Lower leg skin (tissue), 4 donors: ENCODE measurements at regions not wholly inside any gene's neighbourhood (a gene's known extent, or its start where the extent isn't known, plus 50 kb on each side); places are given as distances from the start of the nearest gene placed in this dataset.
A peak's percentile ranks its signal among the peaks of the same experiment; 100 is the strongest.

Source experiments
- DNase-seq, 2 donors: peaks; one replicate each; pipeline ENCODE4 v3.0.0-alpha.2; 2019; ENCODE audit warnings: low spot score in 2 of 2
- H3K4me3 ChIP-seq: fragments of 200-600 bp; sonication (generic); 2 replicates; pipeline ENCODE4 v1.5.1; 2017; ENCODE audit warnings: mild to moderate bottlenecking, low read depth; ENCODE audit not compliant: poor library complexity, severe bottlenecking
- POLR2A ChIP-seq, 2 donors: fragments of 450-650 bp; IDR thresholded peaks; one replicate each; pipeline ENCODE4 v1.6.1; 2016 to 2017; ENCODE audit warnings: antibody characterized with exemption in 2 of 2, mild to moderate bottlenecking in 1 of 2, moderate library complexity in 1 of 2
- WGBS, 2 donors: methylation state at CpG; one replicate each; pipeline ENCODE4 v1.1.5; 2018; 5-methylcytosine and 5-hydroxymethylcytosine counted together
- intact Hi-C: fragments of 100-400 bp; cut with DNase I; formaldehyde crosslinking; loops from one replicate; pipeline ENCODE4 v1.15.0; 2023; ENCODE audit warnings: low total_unique reads
- TF ChIP-seq, protein P1 (sequence below), 3 donors: fragments of 450-650 bp; IDR thresholded peaks; one replicate each; pipeline ENCODE4 v1.5.1; 2016; ENCODE audit warnings: antibody characterized with exemption in 3 of 3, mild to moderate bottlenecking in 3 of 3, moderate library complexity in 2 of 3

DNA sequence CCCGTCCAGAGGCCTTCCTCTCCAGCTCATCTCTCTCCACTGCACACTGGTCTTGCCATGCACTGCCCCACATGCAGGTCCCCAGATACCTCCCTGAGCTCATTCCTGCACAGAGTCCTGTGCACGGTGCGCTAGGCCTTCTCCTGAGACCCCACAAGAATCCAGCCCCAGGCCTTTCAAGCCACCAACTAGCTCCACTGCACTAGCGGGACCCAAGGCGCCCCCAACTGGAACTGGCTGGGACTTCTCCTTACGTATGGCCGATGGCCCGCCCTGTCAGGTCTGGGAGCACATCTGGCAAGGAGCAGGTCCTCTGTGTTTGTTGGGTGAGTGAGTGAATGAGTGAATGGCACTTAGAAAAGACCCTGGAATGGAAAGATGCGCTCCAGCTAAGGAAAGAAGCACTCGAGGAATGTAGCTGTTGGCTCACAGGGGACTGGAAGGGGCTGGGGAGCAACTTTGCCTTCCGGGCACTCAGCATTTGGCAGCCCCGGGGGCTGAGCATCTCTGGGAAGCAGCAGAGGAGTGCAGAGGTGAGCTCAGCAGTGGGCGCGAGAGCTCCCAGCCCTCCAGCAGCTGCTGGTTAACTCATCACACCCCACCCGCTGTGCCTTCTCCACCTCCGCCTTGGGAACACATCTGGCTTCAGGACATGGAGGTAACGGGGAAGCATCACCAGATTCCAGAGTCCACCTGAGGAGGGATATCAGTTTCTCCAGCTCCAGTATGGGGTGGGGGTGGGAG is 223.1 kb downstream of the GLI2 start:
- TF ChIP-seq, protein P1, sequence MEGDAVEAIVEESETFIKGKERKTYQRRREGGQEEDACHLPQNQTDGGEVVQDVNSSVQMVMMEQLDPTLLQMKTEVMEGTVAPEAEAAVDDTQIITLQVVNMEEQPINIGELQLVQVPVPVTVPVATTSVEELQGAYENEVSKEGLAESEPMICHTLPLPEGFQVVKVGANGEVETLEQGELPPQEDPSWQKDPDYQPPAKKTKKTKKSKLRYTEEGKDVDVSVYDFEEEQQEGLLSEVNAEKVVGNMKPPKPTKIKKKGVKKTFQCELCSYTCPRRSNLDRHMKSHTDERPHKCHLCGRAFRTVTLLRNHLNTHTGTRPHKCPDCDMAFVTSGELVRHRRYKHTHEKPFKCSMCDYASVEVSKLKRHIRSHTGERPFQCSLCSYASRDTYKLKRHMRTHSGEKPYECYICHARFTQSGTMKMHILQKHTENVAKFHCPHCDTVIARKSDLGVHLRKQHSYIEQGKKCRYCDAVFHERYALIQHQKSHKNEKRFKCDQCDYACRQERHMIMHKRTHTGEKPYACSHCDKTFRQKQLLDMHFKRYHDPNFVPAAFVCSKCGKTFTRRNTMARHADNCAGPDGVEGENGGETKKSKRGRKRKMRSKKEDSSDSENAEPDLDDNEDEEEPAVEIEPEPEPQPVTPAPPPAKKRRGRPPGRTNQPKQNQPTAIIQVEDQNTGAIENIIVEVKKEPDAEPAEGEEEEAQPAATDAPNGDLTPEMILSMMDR (IDR thresholded peaks at IDR 0.05): no peak
- TF ChIP-seq POLR2A (IDR thresholded peaks at IDR 0.05): no peak
- no peak for DNase-seq
- H3K4me3 ChIP-seq: no peak overlapping the region
- intact Hi-C loops: no loop called here
- 74 to 76% methylated on average over 16 of the region's 17 CpGs for WGBS, 2 donors

DNA sequence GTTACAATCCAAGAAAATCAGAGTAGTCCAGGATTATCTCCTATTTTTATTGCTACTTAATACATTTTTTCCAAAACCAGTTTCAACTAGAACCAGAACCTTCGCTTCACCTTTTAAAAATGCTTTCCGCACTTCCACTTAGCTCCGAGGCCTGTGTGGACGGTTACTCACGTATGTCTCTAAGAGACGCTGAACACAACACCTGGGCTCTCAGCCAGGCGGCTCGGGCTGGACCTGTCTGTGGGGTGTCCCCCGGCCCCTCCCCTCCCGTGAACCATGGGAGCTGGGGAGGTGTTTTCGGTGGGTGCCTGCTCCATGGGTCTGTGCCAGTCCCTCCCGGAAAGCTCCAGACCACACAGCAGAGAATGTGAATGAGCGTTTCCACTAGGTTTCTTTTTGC is 223.8 kb downstream of the GLI2 start:
- no peak overlapping the region for H3K4me3 ChIP-seq
- WGBS, 2 donors: 52 to 63% methylated on average over 13 of the region's 13 CpGs
- TF ChIP-seq, protein P1 (IDR thresholded peaks at IDR 0.05): no peak
- no peak for TF ChIP-seq POLR2A (IDR thresholded peaks at IDR 0.05)
- intact Hi-C loops: no loop called here
- DNase-seq: peak in 1 of 2 donors; percentile 29

DNA sequence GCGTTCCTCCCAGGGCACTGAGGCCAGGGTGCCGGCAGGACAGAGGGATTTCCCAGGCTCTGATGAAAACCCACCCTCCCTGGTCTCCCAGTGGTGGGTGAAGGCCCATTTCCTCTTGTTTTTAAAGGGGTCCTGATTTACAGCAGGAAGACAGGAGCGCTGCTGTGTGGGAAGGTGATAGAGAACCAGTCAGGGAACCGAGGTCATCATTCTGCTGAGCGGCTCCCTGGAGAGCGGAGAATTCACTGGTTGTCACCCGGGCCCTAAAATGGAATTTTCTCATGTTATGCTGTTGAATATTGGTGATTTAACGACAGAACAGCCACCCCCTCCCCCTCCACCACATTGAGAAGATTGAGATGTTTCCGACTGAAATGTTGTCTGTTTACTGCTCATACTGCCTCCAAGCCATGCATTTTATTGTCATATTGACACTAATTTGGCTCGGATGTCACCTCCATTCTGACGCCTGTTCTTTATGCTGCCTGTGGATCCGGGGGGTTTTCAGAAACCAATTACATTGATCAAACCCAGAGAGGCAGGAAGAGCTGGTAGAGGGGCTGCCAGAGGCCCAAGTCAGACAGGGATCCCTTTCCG is 225.2 kb downstream of the GLI2 start:
- H3K4me3 ChIP-seq: no peak overlapping the region
- TF ChIP-seq POLR2A (IDR thresholded peaks at IDR 0.05): no peak
- TF ChIP-seq, protein P1 (IDR thresholded peaks at IDR 0.05): no peak
- intact Hi-C loops: no loop called here
- WGBS, 2 donors: 82 to 85% methylated on average over 13 of the region's 13 CpGs
- no peak for DNase-seq

DNA sequence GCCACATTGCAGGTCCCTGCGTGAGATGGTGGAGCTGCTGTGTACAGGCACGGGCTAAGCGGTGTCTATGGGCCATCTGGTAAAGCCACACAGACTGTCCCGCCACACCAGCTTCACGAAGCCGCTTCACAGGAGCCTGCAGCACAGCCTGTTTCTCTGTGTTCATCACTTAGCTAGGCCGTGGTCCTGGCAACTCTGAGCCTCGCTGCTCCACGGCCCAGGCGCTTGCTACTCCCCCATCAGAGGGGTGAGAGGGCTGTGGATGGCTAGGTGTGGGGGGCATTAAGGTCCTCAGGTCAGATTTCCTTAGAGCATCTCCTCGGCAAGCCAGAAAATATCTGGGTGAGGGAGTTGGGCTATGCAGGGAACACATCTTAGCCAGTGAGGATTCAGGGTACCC is 225.7 kb downstream of the GLI2 start:
- WGBS, 2 donors: 69 to 70% methylated on average over 9 to 11 of the region's 11 CpGs
- DNase-seq: no peak
- no peak overlapping the region for H3K4me3 ChIP-seq
- TF ChIP-seq POLR2A (IDR thresholded peaks at IDR 0.05): no peak
- intact Hi-C loops: no loop called here

DNA sequence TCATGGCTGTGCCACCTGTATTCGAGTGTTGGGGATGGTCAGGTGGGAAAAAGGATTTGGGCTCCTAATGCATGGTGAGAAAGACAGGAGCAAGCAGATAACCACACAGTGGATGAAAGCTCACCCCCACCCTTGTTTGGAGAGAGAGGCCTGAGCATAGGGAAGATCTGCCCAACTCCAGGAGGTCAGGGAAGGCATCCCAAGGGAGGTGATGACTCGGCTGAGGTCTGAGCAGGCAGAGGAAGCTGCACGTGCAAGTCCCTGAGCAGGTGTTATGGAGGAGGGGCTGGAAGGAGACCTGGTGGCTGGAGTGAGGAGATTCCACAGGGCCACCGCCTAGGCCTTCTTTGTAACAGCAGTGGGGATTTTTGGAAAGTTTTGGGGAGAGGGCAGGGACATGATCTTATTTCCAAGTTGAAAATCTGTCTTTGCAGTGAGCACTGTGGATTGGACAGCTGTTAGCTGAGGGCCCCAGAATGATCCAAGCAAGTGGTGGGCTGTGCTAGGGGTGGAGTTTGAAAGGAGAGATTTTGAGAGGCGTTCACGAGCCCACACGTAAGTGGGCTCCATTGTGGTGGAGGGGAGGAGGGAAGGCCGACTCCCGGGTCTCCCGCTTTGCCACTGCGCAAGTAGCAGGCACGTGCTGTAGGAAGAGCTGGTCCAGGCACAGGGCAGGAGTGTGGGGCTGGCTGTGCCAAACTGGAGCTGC is 228.5 kb downstream of the GLI2 start:
- intact Hi-C loops: no loop called here
- no peak for DNase-seq
- 84% methylated on average over 12 of the region's 12 CpGs for WGBS, 2 donors
- TF ChIP-seq, protein P1 (IDR thresholded peaks at IDR 0.05): no peak
- TF ChIP-seq POLR2A (IDR thresholded peaks at IDR 0.05): no peak
- no peak overlapping the region for H3K4me3 ChIP-seq

DNA sequence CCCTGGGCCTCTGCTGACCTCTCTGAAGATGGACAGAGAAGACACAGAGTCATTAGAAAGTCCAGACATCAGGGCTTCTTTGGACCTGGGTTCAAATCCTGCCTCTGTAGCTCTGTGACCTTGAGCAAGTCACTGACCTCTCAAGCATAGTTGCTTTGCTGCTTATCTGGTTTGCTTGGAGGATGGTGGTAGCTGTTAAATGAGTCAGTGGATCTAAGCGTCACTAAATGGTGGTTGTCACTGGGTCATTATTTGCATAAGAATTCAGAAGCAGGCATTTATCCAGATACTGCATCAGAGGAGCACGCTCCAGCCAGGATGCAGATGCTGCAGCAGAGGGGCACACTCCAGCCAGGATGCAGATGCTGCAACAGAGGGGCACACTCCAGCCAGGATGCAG is 229.2 kb downstream of the GLI2 start:
- DNase-seq: no peak
- intact Hi-C loops: no loop called here
- no peak for TF ChIP-seq POLR2A (IDR thresholded peaks at IDR 0.05)
- TF ChIP-seq, protein P1 (IDR thresholded peaks at IDR 0.05): no peak
- WGBS, 2 donors: 81 to 84% methylated on average over 2 of the region's 2 CpGs
- H3K4me3 ChIP-seq: no peak overlapping the region
